HCT116 (cell line): ENCODE measurements at regions not wholly inside any gene's neighbourhood (a gene's known extent, or its start where the extent isn't known, plus 50 kb on each side); places are given as distances from the start of the nearest gene placed in this dataset.

Source experiments
- ATAC-seq: fragments of 200-7000 bp; cut with Tn5 transposase; 2 replicates; pipeline ENCODE4 v1.9.1; 2020; ENCODE audit warnings: mild to moderate bottlenecking, moderate library complexity
- BruUV-seq: library from RNA; stranded (reverse); fragments of 400-500 nt; replicated peaks from 2 replicates; lab custom pipeline; 2021; lab: Mats Ljungman, UMichigan
- CTCF ChIA-PET: fragments of 300-600 bp; sonication (Branson Sonifier 250); formaldehyde crosslinking; loops from one replicate; lab custom pipeline; 2021; ENCODE audit warnings: antibody characterized with exemption; lab: Charles Lee
- POLR2A ChIA-PET: fragments of 300-600, 350-600 bp; sonication (Branson Sonifier 250); formaldehyde crosslinking; loops from one replicate; lab custom pipeline; 2021; ENCODE audit warnings: antibody characterized with exemption; lab: Charles Lee
- RAD21 ChIA-PET, 2 experiments: fragments of 300-600 bp; sonication (Branson Sonifier 250); formaldehyde crosslinking; loops; one replicate each; lab custom pipeline; 2023; ENCODE audit warnings: low total read pairs in 2 of 2; ENCODE audit not compliant: uncharacterized antibody in 2 of 2, unreplicated experiment in 2 of 2, low non-redundant PET in 1 of 2; lab: Charles Lee
- DNase-seq: peaks from one replicate; pipeline ENCODE4 v3.0.0-alpha.2; 2010; ENCODE audit warnings: low read depth, low spot score
- H2AFZ ChIP-seq: fragments of 200-600 bp; shearing (Covaris generic), sonication (generic); 2 replicates; pipeline ENCODE4 v1.6.1; 2017; ENCODE audit warnings: low read depth, mixed run types, mixed read lengths, antibody characterized with exemption, low read length; ENCODE audit not compliant: poor library complexity, severe bottlenecking
- H3K27ac ChIP-seq: 2 replicates; pipeline ENCODE4 v1.5.1; 2012; ENCODE audit warnings: low read depth, low read length
- H3K27me3 ChIP-seq: fragments of 200-600 bp; sonication (generic); 2 replicates; pipeline ENCODE4 v1.6.1; 2016; ENCODE audit warnings: mixed run types, low read length, mixed read lengths; ENCODE audit not compliant: insufficient read depth
- H3K36me3 ChIP-seq, 2 experiments: fragments of 200-500 bp in 1 of 2; fragments of 200-600 bp in 1 of 2; sonication (Bioruptor generic) in 1 of 2; sonication (generic) in 1 of 2; 2 replicates each; pipeline versions ENCODE4 v1.5.1 to v1.6.1; 2014 to 2016; ENCODE audit warnings: low read length in 2 of 2, inconsistent platforms in 1 of 2, mixed read lengths in 1 of 2, mixed run types in 1 of 2; ENCODE audit not compliant: insufficient read depth in 2 of 2, control insufficient read depth in 1 of 2
- H3K4me1 ChIP-seq, 2 experiments: fragments of 200-600 bp in 1 of 2; sonication (generic) in 1 of 2; 2 replicates each; pipeline versions ENCODE4 v1.5.1 to v1.6.1; 2012 to 2017; ENCODE audit warnings: low read length in 2 of 2, inconsistent platforms in 1 of 2, mild to moderate bottlenecking in 1 of 2, mixed read lengths in 1 of 2, mixed run types in 1 of 2, moderate library complexity in 1 of 2; ENCODE audit not compliant: insufficient read depth in 2 of 2, control insufficient read depth in 1 of 2
- H3K4me2 ChIP-seq: fragments of 200-600 bp; sonication (generic); 2 replicates; pipeline ENCODE4 v1.6.1; 2017; ENCODE audit warnings: mixed run types, low read length, mixed read lengths
- H3K4me3 ChIP-seq, 2 experiments: fragments of 200-600 bp in 1 of 2; sonication (generic) in 1 of 2; replicated peaks in 1 of 2; 2 replicates each; pipeline ENCODE4 v1.5.1; 2011 to 2016; ENCODE audit warnings: low read length in 2 of 2, control low read depth in 1 of 2, low read depth in 1 of 2, mild to moderate bottlenecking in 1 of 2, mixed read lengths in 1 of 2, mixed run types in 1 of 2
- H3K79me2 ChIP-seq: fragments of 200-600 bp; sonication (generic); 2 replicates; pipeline ENCODE4 v1.6.1; 2017; ENCODE audit warnings: mild to moderate bottlenecking, mixed run types, low read length, moderate library complexity, mixed read lengths; ENCODE audit not compliant: insufficient read depth
- H3K9ac ChIP-seq: fragments of 200-600 bp; sonication (generic); 2 replicates; pipeline ENCODE4 v1.6.1; 2016; ENCODE audit warnings: low read length, mixed read lengths
- H3K9me2 ChIP-seq: fragments of 200-600 bp; sonication (generic), shearing (Covaris generic); 2 replicates; pipeline ENCODE4 v1.6.1; 2017; ENCODE audit warnings: mixed run types, mild to moderate bottlenecking, moderate library complexity; ENCODE audit not compliant: insufficient read depth
- H3K9me3 ChIP-seq, 2 experiments: fragments of 200-500 bp in 1 of 2; fragments of 200-600 bp in 1 of 2; sonication (Bioruptor generic) in 1 of 2; sonication (generic) in 1 of 2; 2 replicates each; pipeline ENCODE4 v1.6.1; 2014 to 2017; ENCODE audit warnings: low read length in 2 of 2, mixed read lengths in 2 of 2, inconsistent platforms in 1 of 2, low read depth in 1 of 2, mild to moderate bottlenecking in 1 of 2, mixed run types in 1 of 2, moderate library complexity in 1 of 2; ENCODE audit not compliant: control insufficient read depth in 1 of 2, insufficient read depth in 1 of 2
- H4K20me1 ChIP-seq: fragments of 200-600 bp; sonication (generic), shearing (Covaris generic); 2 replicates; pipeline ENCODE4 v1.6.1; 2017; ENCODE audit warnings: mixed run types, mild to moderate bottlenecking, moderate library complexity; ENCODE audit not compliant: insufficient read depth
- ATF3 ChIP-seq: IDR thresholded peaks from 2 replicates; pipeline ENCODE4 v1.6.1; 2012
- CEBPB ChIP-seq: IDR thresholded peaks from 2 replicates; pipeline ENCODE4 v1.6.1; 2012; ENCODE audit warnings: low read depth
- CTCF ChIP-seq, 3 experiments: fragments of 200-600 bp in 1 of 3; sonication (generic) in 1 of 3; IDR thresholded peaks in 2 of 3; conservative IDR thresholded peaks in 1 of 3; 2 replicates each; pipeline ENCODE4 v1.5.1; 2012 to 2017; ENCODE audit warnings: low read depth in 2 of 3, low read length in 2 of 3, antibody characterized with exemption in 1 of 3, borderline replicate concordance in 1 of 3, control low read depth in 1 of 3, mild to moderate bottlenecking in 1 of 3, mixed read lengths in 1 of 3, mixed run types in 1 of 3, moderate library complexity in 1 of 3; ENCODE audit not compliant: insufficient read depth in 1 of 3
- EGR1 ChIP-seq: IDR thresholded peaks from 2 replicates; pipeline ENCODE4 v1.6.1; 2012; ENCODE audit warnings: low read depth
- EZH2 ChIP-seq: fragments of 200-600 bp; sonication (generic); IDR thresholded peaks from 2 replicates; pipeline ENCODE4 v1.6.1; 2017; ENCODE audit warnings: antibody characterized with exemption, mixed run types
- EZH2phosphoT487 ChIP-seq: fragments of 200-600 bp; IDR thresholded peaks from 2 replicates; pipeline ENCODE4 v1.6.1; 2018; ENCODE audit warnings: antibody characterized with exemption, borderline replicate concordance
- FOSL1 ChIP-seq: IDR thresholded peaks from 2 replicates; pipeline ENCODE4 v1.6.1; 2012; ENCODE audit warnings: low read depth
- JUND ChIP-seq: IDR thresholded peaks from 2 replicates; pipeline ENCODE4 v1.6.1; 2012
- MAX ChIP-seq: IDR thresholded peaks from 2 replicates; pipeline ENCODE4 v1.6.1; 2012
- POLR2A ChIP-seq: IDR thresholded peaks from 2 replicates; pipeline ENCODE4 v1.7.0; 2011; ENCODE audit warnings: borderline replicate concordance; ENCODE audit not compliant: insufficient read depth, insufficient read length; ENCODE audit errors: extremely low read depth
- POLR2AphosphoS5 ChIP-seq: IDR thresholded peaks from 2 replicates; pipeline ENCODE4 v1.6.1; 2011; ENCODE audit warnings: mild to moderate bottlenecking, low read depth, low read length, moderate library complexity
- RAD21 ChIP-seq: IDR thresholded peaks from 2 replicates; pipeline ENCODE4 v1.6.1; 2012; ENCODE audit warnings: low read depth, mild to moderate bottlenecking
- SIN3A ChIP-seq: IDR thresholded peaks from 2 replicates; pipeline ENCODE4 v1.6.1; 2012; ENCODE audit warnings: low read depth
- SRF ChIP-seq: IDR thresholded peaks from 2 replicates; pipeline ENCODE4 v1.6.1; 2012; ENCODE audit warnings: low read depth
- YY1 ChIP-seq: IDR thresholded peaks from 2 replicates; pipeline ENCODE4 v1.6.1; 2011; ENCODE audit warnings: low read length, low read depth, moderate library complexity, mild to moderate bottlenecking; ENCODE audit not compliant: insufficient replicate concordance; ENCODE audit errors: extremely low read depth
- intact Hi-C: fragments of 100-400 bp; cut with micrococcal nuclease; formaldehyde crosslinking; loops from 2 replicates; pipeline ENCODE4 v1.10.0; 2022

GRCh38 chr17:33686171-33686570 lies 393.1 kb upstream of the ASIC2 start:
- Histone ChIP-seq H3K27me3 (no peaks in the 10 kb centered on the region), H3K9ac (no peak overlapping the region), H3K36me3 (no peaks in the 10 kb centered on the region)
- TF ChIP-seq CTCF (IDR thresholded peaks at IDR 0.05 in 2 of 3, conservative IDR thresholded peaks at IDR 0.05 in 1 of 3; ENCODE audit: borderline replicate concordance in 1 of 3, insufficient read depth in 1 of 3, low read depth in 2 of 3, low read length in 2 of 3) (peak in 2 of 3 experiments; percentile 41 to 57; a peak in 4 of 6 replicates), JUND (no peak)
- TF ChIP-seq, all 23 proteins: peak for 1
- no peaks in the 10 kb centered on the region for H3K9me2 ChIP-seq
- peaks cover 0 to 3% of the 10 kb centered on the region in 2 experiments; a peak in 1 of 4 replicates for H3K9me3 ChIP-seq
- intact Hi-C loops = no loop called here
- no peak overlapping the region for H2AFZ ChIP-seq
- no TSS peak for BruUV-seq
- no peak overlapping the region for H3K4me2 ChIP-seq
- DNase-seq (no peak), ATAC-seq (no peak)
- no peaks in the 10 kb centered on the region for H3K4me1 ChIP-seq
- no peaks in the 10 kb centered on the region for H4K20me1 ChIP-seq
- H3K27ac ChIP-seq = no peak overlapping the region
- ChIA-PET POLR2A (no interaction called here), CTCF (no interaction called here), RAD21 (no interaction called here)
- H3K4me3 ChIP-seq = no peak overlapping the region
- no peaks in the 10 kb centered on the region for H3K79me2 ChIP-seq

- intact Hi-C loops = no loop called here
- H3K4me3 ChIP-seq = no peak overlapping the region
- H2AFZ ChIP-seq = no peak overlapping the region
- no peaks in the 10 kb centered on the region for H3K4me1 ChIP-seq
- ATAC-seq = no peak
- BruUV-seq = no TSS peak
- POLR2A ChIA-PET = no interaction called here
- no peak for DNase-seq
- H3K36me3 ChIP-seq = no peaks in the 10 kb centered on the region
- H3K9me2 ChIP-seq = no peaks in the 10 kb centered on the region
- H3K27ac ChIP-seq = no peak overlapping the region
- H3K9ac ChIP-seq = no peak overlapping the region
- H3K4me2 ChIP-seq = no peak overlapping the region
- CTCF ChIA-PET = no interaction called here
- RAD21 ChIA-PET = no interaction called here
- no peaks in the 10 kb centered on the region for H4K20me1 ChIP-seq
- H3K9me3 ChIP-seq = peaks cover 0 to 3% of the 10 kb centered on the region in 2 experiments; a peak in 1 of 4 replicates
- H3K79me2 ChIP-seq = no peaks in the 10 kb centered on the region
- no peaks in the 10 kb centered on the region for H3K27me3 ChIP-seq
- TF ChIP-seq MAX (no peak), EZH2phosphoT487 (no peak), POLR2A (no peak), SRF (no peak), POLR2AphosphoS5 (no peak), EGR1 (no peak), YY1 (no peak), FOSL1 (no peak), CEBPB (no peak), EZH2 (no peak), ATF3 (no peak), JUND (no peak), CTCF (IDR thresholded peaks at IDR 0.05 in 2 of 3, conservative IDR thresholded peaks at IDR 0.05 in 1 of 3; ENCODE audit: borderline replicate concordance in 1 of 3, insufficient read depth in 1 of 3, low read depth in 2 of 3, low read length in 2 of 3) (no peak), RAD21 (no peak), SIN3A (no peak)
Measured at GRCh38 chr17:33687831-33688230, 394.7 kb upstream of the ASIC2 start.
